ENCODE measurements at regions not wholly inside any gene's neighbourhood (a gene's known extent, or its start where the extent isn't known, plus 50 kb on each side); places are given as distances from the start of the nearest gene placed in this dataset.

DNA sequence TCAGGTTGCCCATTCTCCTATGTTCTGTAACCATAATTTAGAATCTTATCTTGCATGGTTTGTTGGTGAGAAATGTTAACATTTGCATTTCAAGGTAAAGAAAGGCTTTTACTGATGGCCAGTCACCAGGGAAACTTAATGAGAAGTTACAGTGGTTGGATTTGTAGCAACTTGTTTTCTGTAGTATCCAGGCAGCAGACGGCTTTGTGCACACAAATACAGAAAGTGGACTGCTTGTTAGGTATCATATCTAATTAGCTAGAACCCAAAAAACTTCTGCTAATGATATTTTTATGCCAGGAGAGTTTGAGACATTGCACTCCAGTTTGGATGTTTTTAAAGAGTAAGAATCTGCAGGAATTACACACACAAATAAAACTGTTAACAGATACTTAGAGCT lies 578.0 kb downstream of the DOK5 start:
- Histone ChIP-seq H3K4me1 (replicated peaks in 1 of 2) (no peaks in the 10 kb centered on the region), H3K36me3 (replicated peaks in 1 of 2) (no peaks in the 10 kb centered on the region), H3K4me3 (no peak overlapping the region), H3K9me3 (replicated peaks in 1 of 3) (no peaks in the 10 kb centered on the region), H3K27ac (no peak overlapping the region), H3K27me3 (no peaks in the 10 kb centered on the region)
- WGBS, 4 donors: 49 to 87% (median 65%) methylated on average over 1 of the region's 1 CpG
- intact Hi-C loops (cut with DNase I): no loop called here
- no peak for TF ChIP-seq POLR2A (IDR thresholded peaks at IDR 0.05)
- TF ChIP-seq CTCF (IDR thresholded peaks at IDR 0.05): no peak
- DNase-seq: no peak

GRCh38 chr20:55052459-55052858 lies 577.1 kb downstream of the DOK5 start:
- no peak overlapping the region for H3K27ac ChIP-seq
- H3K4me1 ChIP-seq (replicated peaks in 1 of 2): no peaks in the 10 kb centered on the region
- H3K36me3 ChIP-seq (replicated peaks in 1 of 2): no peaks in the 10 kb centered on the region
- H3K27me3 ChIP-seq: no peaks in the 10 kb centered on the region
- intact Hi-C loops (cut with DNase I): no loop called here
- H3K9me3 ChIP-seq (replicated peaks in 1 of 3): no peaks in the 10 kb centered on the region
- 69 to 87% (median 75%) methylated on average over 2 of the region's 2 CpGs for WGBS, 4 donors
- TF ChIP-seq CTCF (IDR thresholded peaks at IDR 0.05) (no peak), POLR2A (IDR thresholded peaks at IDR 0.05) (no peak)
- DNase-seq: no peak
- no peak overlapping the region for H3K4me3 ChIP-seq

DNA sequence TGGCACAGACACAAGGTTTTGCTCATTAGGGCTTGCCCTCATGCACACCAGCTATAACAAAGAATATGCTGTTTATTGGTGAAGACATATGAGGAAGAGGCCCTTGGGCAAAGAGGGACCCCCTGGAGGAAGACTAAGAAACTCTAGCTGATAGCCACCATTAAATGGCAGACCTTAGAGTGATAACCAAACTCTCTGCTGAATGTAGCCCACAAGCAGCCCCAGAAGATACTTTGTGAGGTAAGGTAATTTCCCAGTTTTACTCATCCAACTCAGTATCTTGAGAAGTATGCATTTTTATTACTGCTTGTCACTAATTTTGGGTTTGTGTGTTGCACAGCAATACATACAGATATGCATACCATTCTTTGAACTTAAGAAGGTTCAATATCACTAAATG lies 563.3 kb downstream of the DOK5 start:
- intact Hi-C loops (cut with DNase I): no loop called here
- no peak overlapping the region for H3K4me3 ChIP-seq
- TF ChIP-seq POLR2A (IDR thresholded peaks at IDR 0.05) (no peak), CTCF (IDR thresholded peaks at IDR 0.05) (no peak)

GRCh38 chr20:55031971-55032370 lies 556.6 kb downstream of the DOK5 start:
- Histone ChIP-seq H3K9me3 (replicated peaks in 1 of 3) (no peaks in the 10 kb centered on the region), H3K4me1 (replicated peaks in 1 of 2) (no peaks in the 10 kb centered on the region), H3K36me3 (replicated peaks in 1 of 2) (no peaks in the 10 kb centered on the region), H3K27ac (no peak overlapping the region), H3K27me3 (no peaks in the 10 kb centered on the region), H3K4me3 (no peak overlapping the region)
- intact Hi-C loops (cut with DNase I): no loop called here
- no peak for DNase-seq
- TF ChIP-seq CTCF (IDR thresholded peaks at IDR 0.05) (no peak), POLR2A (IDR thresholded peaks at IDR 0.05) (no peak)

More for the DNA sequence above, 563.3 kb downstream of the DOK5 start:
- Histone ChIP-seq H3K4me1 (replicated peaks in 1 of 2) (no peaks in the 10 kb centered on the region), H3K9me3 (replicated peaks in 1 of 3) (no peaks in the 10 kb centered on the region), H3K27ac (no peak overlapping the region), H3K27me3 (no peaks in the 10 kb centered on the region), H3K36me3 (replicated peaks in 1 of 2) (no peaks in the 10 kb centered on the region)
- no peak for DNase-seq
